CD4-positive, alpha-beta T cell treated with Interleukin-10 for 1 hour (primary cell): ENCODE measurements at regions not wholly inside any gene's neighbourhood (a gene's known extent, or its start where the extent isn't known, plus 50 kb on each side); places are given as distances from the start of the nearest gene placed in this dataset.

Source experiments
- DNase-seq: peaks from one replicate; pipeline ENCODE4 v3.0.0-alpha.2; 2020

DNA sequence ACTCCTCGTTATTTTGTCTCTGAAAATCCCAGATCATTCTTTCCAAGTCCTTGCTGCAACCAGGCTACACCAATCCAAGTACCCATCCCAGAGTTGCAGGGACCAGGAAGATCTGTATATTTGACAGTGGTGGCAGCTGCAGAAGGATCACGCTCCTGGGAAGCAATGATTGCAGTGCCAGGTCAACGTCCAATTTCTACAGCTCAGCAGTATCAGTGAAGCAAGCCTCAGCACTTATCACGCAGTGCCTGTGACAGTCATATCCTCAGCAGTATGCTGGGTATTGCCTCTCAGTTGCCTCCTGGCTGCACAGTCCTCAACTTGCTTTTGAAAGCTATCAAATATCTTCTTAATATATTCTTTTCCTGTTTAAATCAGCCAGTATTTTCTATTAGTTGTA lies 66.7 kb downstream of the BARHL2 start:
- no peak for DNase-seq

DNA sequence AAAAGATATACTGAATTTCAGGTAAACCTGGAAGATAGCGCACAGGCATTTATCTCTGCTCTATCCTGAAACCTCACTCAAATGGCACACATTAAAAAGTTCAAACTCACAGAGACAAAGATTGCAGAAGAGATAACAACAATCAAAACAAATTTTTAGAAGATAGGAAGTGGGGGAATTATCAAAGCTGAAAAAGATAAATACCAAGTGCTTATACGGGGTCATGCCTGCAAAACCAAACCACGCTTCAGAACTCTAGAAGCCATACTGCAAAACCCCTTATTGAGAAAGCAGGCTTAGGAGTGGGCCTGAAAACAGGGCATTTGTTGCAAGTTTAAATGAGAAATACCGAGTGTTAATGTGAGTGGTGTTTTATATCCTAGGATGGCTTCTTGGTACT lies 76.8 kb downstream of the BARHL2 start:
- no peak for DNase-seq

DNA sequence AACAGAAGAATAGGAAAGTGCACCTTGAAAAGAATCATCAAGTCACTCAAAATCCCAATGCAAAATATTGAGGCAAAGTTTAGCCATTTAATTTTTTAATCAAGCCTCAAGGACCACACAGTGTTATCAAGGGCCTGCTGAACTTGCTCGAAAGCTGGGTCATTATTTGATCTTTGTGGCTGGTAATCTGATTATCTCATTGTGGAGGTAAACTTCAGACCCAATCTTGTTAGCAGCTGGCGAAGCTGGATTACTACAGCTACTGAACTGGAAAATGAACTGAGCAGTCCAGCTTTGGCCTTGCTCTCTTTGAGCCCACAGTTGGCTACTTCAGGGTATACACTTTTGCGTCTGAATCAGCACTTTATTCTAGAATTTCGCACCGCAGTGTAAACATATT lies 94.4 kb downstream of the BARHL2 start:
- no peak for DNase-seq

DNA sequence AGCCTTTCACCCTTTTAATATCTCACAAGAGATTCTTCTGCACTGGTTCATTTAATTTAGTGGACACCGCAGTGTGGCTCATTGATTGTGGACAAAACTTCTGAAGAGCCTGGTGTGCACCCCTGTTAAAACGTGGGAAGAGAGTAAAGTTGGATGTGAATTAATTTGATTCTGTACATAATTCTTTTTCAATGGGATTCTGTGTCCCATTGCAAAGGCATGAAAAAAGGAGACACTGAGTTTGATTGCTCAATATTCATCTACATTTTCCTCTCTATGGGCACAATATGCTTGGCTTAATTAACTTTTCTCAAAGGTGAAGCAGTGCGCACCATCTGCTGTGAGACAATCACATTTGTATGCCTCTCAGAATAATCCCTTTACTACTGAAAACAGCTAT lies 95.1 kb downstream of the BARHL2 start:
- no peak for DNase-seq

DNA sequence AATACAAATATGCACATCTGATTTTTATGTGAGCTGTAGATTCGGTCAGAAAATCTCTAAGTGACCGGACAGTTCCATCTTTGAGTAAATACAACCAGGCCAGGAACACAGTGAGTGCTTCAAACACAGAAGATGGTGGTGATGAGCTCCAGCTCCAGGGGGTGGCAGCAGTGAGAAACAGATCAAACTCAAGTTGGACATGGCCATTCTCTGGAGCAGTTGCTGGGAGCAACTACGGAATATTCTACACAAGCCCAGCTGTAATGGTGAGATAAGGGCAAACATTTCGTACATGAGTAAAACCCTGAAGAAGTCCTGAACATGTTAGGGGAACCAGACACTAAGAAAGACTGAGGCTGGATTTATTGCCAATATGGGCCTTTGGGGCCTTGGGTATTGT lies 100.7 kb downstream of the BARHL2 start:
- DNase-seq, result no peak

DNA sequence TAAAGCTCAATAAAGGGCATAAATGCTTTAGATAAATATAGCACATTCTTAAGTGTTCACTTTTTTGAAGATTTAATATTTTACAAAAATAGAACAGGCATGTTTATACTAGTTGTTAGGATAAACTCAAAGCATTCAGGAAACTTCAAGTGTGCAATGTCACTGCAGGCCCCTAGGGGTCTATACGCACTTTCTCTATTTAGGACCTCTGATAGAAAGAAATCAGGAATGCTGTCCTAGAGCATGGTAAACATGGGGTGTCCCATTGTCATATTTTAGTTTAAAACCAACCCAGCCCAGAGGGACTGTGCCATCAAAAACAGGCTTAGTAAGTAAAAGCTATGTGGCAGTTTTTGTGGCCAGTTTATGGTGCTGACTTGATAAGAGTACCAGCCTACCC lies 102.2 kb downstream of the BARHL2 start:
- no peak for DNase-seq

DNA sequence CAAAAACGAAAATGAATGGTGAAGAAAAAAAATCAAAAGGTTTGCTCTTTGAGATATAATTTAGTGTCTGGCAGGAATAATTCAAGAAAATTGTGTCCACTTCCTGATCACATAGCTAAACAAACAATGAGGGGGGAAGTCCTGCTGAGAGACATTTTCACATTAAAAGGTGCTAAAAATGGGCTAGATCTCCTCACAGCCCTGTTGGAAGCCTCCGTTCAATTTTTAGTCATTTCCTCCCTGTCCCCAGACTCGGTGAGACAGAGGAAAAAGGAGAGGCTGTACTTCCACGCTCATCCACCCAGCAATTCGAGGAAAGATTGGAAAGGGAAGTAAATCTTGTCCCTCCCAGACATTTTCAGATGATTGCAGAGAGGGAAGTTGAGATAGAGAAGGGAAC lies 103.7 kb downstream of the BARHL2 start:
- DNase-seq, result no peak

DNA sequence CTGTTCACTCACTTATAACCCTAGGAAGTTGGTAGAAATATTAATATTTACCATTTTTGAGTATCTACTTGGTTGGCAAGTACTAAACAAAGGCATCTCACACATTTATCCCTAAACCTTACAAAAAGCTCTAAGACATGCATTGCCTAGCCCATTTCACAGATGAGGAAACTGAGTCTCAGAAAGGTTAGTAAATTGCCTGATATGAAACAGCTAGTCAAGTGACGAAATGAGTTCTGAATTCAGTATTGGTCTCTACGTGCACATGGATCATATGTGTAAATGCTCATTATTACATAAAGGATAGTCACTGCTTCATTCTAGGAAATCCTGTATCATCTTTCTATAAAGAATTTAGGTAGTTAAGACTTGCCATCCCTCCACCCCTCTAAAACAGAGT lies 105.1 kb downstream of the BARHL2 start:
- DNase-seq, result no peak

DNA sequence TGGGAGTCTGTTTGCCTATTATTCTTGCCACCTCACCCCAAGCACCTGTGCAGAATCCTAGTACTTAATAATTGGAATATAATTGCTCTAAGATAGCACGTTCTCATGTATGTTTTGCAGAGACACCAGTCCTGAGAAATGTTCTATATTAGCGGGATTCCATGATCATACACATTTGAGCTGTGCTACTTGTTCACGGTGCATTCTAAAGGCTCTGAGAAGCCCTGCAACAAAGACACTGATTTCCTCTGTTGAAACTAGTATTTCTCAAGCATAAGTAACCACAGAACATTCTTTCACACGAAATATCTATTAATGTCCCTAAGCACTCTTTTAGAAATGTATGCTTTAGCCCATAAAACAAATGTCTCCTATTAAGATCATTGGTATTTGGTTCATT lies 109.4 kb downstream of the BARHL2 start:
- no peak for DNase-seq

DNA sequence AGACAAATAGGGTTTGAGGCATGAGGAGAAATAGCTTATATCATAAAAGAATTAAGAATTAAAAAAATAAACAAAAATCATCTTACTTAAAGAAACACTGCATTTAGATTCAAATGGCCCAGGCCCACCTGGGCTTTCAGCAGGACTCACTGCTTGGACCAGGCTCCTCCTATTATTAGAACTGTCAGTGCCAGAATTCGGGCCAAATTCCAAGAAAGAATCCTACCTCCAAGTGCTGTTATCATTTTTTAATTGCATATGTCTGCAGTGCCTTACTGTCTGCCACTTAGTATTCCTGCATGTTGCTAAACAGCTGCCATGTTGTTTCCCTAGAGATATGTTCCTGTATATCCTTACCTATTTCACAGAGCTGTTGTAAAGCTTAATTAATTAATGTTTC lies 112.0 kb downstream of the BARHL2 start:
- no peak for DNase-seq

DNA sequence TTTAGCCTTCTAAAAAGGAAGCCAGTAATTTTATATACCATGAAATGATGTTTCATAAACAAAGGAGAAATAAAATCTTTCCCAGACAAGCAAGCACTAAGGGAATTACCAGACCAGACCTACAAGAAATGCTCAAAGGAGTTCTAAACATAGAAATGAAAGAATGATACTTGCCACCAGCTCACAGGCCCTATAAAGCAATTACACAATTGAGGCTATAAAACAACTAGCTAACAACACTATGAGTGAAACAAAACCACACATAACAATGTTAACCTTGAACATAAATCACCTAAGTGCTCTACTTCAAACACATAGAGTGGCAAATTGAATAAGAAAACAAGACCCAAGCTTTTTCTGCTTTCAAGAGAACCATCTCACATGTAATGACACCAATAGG lies 123.8 kb downstream of the BARHL2 start:
- no peak for DNase-seq

DNA sequence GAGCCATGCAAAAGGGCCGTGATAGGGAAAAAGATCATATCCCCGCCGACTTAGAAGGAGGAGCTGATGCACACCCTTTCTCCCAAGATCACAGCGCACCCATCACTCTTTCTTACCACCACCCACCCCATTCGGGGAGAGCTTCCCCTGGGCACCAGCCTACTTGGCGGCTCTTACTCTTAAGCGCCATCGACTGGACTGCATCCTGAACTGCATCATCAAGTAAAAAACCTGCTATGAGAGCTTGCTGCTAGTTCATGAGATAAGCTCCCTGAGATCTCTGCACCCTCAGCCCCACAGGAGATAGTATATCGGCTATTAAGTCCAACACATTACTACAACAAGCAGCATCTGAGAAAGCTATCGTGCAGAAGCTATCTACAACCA lies 125.1 kb downstream of the BARHL2 start:
- DNase-seq, result no peak

DNA sequence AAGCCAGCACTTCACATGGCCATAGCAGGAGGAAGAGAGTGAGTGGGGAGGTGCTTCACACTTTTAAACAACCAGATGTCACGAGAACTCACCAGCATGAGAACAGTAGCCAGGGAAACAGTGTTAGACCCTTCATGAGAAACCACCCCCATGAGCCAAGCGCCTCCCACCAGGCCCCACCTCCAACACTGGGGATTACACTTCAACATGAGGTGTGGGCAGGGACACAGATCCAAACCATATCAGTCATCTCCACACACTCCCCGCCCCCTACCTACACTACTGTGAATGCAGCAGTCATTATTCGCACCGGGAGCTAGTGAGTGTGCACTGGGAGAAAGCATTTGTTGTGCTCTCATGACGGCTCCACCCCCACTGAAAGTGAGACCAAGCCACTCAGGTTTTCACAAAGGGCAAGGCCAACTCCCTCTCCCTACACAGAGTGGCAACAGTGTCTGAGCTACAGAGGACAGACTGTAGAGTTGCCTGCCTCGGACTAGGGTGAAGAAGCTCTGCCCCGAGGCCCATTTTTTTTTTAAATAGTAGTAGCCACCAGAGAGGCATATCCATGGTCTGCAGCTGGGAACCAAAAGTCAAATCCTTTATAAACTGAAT lies 125.6 kb downstream of the BARHL2 start:
- DNase-seq, result no peak

DNA sequence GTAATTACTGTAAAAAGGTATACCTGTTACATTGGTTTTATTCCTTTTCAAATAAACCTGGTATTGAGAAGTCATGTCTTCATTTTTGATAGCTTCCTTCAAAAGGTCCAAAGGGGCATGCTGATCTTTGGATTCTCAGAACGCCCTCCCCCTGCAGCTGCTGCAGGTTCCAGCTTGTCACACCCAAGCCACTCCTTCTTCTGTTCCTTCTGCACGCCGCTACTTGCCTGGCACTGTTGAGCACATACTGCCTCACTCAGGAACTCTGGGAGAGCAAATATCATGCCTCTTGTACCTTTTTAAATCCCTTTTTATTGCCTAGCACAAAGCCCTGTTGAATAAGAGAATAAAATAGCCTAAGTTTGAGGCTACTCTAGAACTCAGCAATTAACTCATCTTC lies 136.9 kb downstream of the BARHL2 start:
- no peak for DNase-seq

DNA sequence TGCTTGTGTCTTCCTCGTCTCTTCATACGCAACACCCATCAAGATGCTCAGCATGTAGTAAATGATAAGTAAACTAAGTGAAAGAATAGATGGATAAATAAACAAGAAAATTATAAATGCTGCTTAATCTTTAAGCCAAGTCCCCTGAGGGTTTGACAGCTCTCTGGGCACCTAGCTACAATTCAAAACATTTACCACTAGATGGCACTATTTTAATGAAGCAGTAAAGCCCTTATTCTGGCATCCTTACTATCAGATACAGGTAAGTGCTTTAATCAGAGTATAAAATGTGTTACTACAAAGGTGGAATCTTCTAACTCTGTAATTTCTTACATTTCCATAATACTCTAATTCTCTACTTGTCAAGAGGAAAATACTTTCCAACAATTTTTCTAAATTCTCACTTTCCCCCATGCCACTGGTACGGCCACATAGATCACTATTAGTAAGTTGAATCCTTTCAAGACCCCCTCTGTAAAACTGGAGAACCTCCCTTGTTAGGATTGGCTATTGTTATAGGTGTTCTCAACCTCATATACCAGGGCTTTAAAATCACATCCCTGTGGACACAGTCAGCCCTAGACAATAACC lies 137.8 kb downstream of the BARHL2 start:
- DNase-seq, result peak; percentile 45

DNA sequence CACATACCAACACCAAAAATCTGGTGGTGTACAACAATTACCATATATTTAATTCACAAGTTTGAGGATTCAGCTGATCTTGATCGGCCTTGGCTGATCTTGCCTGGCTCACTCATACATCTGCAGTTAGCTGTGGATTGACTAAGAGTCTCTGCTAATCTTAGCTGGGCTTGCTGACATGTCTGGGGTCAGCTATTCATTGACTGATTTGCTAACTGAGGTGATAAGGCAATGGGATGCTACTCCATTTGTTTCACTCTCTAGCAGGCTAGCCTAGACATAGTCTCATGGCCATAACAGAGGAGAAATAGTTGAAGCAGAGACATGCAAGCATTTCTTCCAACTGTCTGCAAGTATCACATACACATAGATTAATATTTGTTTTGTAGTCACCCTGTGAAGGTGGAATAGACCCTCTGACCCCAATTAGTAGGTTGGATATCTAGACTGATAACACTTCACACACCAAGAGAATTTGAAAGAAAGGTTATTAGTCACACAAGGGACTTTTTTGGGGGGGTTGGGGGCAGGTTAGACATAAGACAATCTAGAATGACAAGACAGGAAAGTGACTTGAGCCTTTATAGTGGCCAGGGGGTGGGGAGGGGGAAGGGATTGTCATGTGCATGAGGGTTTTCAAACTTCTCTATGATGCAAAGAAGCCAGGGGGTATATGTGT lies 142.3 kb downstream of the BARHL2 start:
- DNase-seq, result no peak

DNA sequence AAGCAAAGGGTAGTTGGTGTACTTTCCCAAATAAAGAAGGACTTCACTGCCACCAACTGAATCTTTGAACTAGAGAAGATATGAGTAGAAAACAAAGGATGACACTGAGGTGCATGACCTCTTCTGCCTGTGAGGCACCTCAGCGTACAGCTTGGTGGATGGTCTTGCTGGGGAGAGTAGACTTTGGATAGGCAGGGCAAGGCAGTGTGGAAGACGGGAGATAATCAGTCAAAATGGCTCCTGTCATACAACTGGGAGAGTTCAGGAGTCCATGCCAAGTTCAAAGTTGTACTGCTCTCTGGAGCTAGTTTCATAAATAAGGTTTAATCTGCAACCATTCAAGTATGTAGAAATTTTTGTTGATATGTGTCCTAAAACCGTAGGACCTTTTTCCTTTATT lies 143.4 kb downstream of the BARHL2 start:
- DNase-seq, result no peak

DNA sequence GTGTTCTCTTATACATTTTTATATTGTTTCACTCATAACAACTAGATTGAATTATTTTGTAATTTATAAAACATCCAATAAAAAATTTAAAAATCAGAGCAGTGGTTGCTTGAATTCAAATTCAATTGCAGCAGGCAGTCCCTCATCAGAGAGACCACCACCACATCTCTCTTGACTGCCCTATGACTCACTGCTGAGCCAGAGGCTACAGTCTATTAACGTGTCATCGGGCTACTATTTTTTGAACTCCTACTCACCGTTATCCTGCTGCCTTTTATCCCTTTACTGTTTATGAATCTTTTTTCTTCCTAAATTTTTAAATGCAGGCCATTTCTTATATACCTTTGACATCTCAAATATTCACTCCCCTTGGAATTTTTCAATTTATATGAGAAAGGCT lies 144.7 kb downstream of the BARHL2 start:
- DNase-seq, result no peak

DNA sequence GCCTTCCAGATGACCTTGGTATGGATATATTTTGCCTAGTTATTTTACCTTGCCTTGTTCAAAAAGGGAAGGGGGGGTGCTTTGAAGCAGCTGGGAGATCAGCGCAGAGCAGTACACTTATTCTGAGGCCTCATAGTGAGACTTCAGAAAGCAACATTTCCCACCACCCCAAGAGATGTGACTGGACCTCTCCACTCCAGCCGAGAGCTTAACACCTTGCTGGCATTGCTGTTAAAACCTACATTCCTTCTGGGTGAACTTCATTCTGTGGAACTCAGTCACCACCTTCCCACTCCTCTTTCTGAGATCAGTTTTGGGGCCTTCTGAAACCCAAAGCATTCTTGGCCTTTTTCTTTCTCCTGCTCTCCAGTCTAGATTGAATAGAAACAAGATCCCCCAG lies 148.7 kb downstream of the BARHL2 start:
- DNase-seq, result no peak

DNA sequence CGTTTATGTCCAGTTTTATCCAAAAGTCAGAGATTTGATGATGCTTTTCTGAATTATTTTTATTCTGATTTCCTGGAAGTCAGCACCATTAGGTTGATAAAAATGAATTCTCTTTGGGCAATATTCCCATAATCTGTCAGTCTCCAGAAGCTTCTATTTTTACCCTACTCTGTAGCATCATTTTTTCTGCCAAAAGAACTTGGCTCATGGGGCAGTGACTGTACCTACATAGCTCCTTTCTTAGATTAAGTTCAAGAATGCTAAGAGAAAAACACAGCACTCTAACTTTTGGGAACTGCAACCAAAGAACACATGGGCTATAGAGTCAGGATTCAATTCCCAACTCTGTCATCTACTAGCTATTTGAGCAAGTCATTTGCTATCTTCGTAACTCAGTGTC lies 152.9 kb downstream of the BARHL2 start:
- no peak for DNase-seq

DNA sequence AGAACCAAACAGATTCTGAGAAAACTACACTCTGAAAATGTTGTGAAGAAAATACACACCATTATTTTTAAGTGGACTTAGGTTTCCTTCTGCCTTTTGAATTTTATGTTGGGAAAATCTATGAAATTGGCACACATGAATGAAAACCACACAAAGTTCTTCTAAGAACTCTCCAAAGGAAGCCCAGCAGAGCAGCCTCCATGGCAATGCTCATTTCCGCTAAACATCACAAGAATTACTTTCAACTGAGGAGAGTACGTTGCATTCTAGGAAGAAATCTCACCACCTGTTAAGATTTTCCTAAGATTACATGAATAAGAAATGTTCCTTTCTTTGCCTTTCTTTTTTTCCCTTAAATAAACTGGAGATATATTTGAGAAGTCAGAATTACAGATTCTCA lies 154.2 kb downstream of the BARHL2 start:
- no peak for DNase-seq

DNA sequence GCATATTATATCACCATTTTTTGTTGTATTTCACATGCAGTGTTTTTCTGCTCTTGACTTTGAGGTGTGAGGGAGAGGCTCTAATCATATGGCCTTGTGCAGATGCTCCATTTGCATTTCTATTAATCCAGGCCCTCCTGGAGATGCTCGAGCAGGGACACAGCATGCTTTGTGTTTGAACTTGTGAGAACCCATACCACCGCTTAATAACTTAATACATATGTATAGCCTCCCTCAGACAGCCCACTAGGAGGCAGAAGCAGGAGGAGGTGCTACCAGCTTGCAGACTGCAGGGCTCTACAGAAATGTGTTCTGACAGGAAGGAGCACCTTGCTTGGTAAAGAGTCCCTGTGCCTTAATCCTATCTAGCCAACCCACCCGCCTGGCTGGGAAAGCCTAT lies 155.2 kb downstream of the BARHL2 start:
- no peak for DNase-seq

DNA sequence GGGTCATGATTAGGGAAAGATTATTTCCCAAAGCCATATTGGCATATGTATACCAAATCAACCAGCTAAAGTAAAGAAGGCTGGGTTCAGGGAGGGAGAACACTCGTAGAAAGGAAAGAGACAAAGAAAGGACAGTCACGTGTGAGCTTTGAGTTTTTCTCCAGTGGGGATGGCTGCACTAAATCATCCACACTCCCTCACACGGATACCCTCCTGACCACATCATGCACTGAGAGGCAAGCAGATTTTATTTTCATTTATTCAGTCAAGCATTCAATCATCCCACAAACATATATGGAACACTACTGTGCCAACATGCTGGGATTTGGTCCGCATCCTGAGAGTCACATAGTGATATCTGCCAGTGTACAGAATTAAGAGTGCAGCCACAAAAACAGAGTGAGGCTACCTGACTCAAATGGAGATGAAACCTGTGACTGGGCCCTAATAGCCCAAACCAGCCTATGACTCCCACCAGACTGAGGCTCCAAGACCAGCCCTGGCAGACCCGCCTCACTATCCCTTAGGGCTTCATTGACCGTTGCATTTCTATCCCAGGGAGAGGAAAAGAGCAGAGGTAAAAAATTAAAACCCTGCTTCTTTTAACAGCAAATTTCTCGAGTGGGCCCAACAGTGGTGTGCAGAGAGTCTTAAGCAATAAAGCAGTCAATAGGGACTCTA lies 155.9 kb downstream of the BARHL2 start:
- DNase-seq, result no peak

DNA sequence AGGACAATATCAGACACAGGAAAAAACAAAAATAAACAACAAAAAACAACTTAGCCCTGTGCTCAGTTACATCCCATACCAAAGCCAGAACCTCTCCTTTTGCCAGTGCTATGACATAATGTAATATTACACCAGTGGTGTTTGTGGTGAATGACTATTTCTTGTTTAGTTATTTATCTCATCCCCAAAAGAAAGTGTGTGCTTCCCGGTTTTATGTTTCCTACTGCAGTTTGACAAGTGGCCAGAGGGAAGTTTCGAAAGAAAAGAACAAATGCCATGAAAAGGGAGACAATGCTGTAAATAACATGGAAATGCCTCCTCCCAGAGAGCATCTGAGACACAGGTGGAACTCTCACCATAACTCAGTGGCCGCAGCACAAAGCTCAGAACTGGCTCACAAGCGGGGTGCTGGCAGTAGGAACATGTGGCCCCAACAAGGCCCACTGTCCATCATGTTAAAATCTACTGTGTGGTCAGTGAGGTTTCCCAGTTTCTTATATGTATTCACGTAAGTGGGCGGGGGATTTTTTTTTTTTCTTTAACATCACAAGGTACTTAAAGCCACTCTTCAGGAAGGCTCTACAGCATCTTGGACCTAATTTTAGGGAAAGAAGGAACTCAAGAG lies 158.2 kb downstream of the BARHL2 start:
- no peak for DNase-seq
